ENCODE measurements at regions not wholly inside any gene's neighbourhood (a gene's known extent, or its start where the extent isn't known, plus 50 kb on each side); places are given as distances from the start of the nearest gene placed in this dataset.

DNA sequence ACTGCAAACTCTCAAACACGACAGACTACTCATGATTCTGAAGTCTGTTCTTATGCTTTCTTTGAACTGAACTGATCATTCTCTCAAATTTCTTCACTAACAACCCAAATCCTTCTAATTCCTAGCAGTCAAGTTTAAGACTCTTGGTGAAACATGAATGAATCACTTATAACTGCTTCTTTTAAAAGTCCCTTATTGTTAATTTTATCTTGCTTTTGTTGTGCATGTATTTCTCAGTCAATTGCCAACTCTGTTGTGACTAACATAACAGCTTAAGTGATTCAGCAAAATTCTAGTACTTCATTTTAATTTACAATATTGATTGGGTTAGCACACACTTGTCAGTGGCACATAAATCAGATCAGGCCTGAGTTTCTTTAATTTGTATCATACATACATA lies 357.0 kb upstream of the FSIP2 start:
- DNase-seq (ENCODE audit: low read depth), result no peak
- H3K4me3 ChIP-seq (ENCODE audit: low read depth, low read length), result no peak overlapping the region
- TF ChIP-seq, protein P1, sequence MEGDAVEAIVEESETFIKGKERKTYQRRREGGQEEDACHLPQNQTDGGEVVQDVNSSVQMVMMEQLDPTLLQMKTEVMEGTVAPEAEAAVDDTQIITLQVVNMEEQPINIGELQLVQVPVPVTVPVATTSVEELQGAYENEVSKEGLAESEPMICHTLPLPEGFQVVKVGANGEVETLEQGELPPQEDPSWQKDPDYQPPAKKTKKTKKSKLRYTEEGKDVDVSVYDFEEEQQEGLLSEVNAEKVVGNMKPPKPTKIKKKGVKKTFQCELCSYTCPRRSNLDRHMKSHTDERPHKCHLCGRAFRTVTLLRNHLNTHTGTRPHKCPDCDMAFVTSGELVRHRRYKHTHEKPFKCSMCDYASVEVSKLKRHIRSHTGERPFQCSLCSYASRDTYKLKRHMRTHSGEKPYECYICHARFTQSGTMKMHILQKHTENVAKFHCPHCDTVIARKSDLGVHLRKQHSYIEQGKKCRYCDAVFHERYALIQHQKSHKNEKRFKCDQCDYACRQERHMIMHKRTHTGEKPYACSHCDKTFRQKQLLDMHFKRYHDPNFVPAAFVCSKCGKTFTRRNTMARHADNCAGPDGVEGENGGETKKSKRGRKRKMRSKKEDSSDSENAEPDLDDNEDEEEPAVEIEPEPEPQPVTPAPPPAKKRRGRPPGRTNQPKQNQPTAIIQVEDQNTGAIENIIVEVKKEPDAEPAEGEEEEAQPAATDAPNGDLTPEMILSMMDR (IDR thresholded peaks at IDR 0.05; ENCODE audit: insufficient read depth, low read depth, low read length), result no peak

DNA sequence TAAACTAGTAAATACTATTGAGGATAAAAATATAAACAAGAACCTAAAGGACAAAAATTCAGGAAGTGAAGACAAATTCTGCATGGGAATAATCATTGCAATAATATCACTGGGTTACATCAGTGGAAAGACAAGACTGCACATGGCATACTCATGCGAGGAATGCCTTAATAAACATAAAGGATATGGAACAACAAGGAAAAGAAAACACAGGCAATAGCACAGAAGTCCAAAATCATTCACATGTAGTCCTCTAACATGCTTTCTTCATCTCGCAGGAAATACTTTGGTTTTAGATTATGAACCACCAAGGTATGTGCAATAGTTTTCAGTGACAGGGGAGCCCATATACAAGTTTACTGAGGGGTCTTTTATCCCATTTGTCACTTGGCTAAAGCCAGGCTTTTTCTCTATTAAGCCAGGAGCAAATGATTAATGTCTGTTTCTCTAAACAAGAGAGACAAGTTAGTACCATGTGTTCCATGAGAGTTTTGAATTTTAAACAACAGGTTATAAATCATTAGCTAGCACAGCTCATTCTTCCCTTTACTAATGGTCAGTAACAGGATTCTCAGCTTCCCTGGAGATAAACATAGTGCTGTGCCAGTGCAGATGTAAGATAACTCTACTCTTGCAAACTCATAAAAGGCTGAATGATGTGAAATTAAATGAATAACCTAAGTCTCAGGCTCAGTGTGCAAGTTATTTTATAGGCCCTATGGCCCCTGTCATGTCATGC lies 353.6 kb upstream of the FSIP2 start:
- no peak overlapping the region for H3K4me3 ChIP-seq (ENCODE audit: low read depth, low read length)
- TF ChIP-seq, protein P1 (IDR thresholded peaks at IDR 0.05; ENCODE audit: insufficient read depth, low read depth, low read length), result no peak
- peak; percentile 17 for DNase-seq (ENCODE audit: low read depth)

DNA sequence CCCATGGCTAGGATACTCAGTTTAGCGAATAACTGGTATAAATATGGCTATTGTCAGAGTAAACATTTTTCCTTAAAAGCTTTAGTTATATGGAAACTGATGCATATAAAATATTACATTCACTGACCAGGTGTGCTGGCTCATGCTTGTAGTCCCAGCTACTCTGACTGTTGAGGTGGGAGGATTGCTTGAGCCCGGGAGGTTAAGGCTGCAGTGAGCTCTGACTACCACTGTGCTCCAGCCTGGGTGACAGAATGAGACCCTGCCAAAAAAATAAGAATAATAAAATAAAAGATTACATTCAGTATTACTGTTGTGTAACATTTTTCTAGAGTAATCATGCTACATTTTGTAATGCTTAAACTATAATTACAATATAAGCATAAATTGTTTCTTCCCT lies 350.4 kb upstream of the FSIP2 start:
- DNase-seq (ENCODE audit: low read depth), result no peak
- TF ChIP-seq, protein P1 (IDR thresholded peaks at IDR 0.05; ENCODE audit: insufficient read depth, low read depth, low read length), result no peak

DNA sequence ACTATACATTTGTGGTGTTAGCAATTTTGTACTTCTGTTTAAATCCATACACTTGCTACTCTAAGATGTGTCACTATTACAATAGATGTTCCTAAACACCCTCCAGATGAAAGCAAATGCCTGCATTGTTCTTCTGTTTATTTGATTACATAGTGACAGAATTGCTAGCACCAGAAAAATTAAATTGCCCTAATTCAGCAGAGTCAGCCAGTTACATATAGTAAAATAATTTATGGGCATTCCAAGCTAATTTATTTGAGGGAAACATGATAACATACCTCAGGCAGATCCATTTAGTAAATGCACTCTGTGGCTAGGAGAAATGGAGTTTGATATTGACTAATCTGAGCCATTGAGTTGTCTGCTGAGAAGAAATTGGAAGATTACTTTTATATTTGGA lies 347.1 kb upstream of the FSIP2 start:
- H3K4me3 ChIP-seq (ENCODE audit: low read depth, low read length), result no peak overlapping the region
- TF ChIP-seq, protein P1 (IDR thresholded peaks at IDR 0.05; ENCODE audit: insufficient read depth, low read depth, low read length), result no peak
- DNase-seq (ENCODE audit: low read depth), result no peak

More for the DNA sequence above, 350.4 kb upstream of the FSIP2 start:
- no peak overlapping the region for H3K4me3 ChIP-seq (ENCODE audit: low read depth, low read length)

DNA sequence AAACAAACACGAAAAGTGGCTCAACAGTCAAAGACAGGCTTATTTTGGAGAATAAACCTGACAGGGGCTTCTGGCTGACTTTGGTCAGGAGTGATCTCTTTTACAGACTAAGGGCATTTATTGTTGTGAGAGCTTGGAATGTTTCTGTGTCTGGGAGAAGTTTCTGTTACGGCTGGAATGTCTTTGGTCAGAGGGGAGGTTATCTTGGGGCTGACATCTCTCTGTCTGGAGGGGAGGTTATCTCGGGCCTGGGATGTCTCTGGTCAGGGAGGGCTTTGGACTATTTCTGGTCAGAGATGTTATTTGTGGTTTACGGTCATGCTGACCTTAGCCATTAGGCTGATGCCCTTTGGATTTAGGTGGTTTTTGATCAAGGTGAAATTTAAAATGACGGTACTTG lies 345.5 kb upstream of the FSIP2 start:
- DNase-seq (ENCODE audit: low read depth), result no peak
- H3K4me3 ChIP-seq (ENCODE audit: low read depth, low read length), result no peak overlapping the region
- TF ChIP-seq, protein P1 (IDR thresholded peaks at IDR 0.05; ENCODE audit: insufficient read depth, low read depth, low read length), result no peak

DNA sequence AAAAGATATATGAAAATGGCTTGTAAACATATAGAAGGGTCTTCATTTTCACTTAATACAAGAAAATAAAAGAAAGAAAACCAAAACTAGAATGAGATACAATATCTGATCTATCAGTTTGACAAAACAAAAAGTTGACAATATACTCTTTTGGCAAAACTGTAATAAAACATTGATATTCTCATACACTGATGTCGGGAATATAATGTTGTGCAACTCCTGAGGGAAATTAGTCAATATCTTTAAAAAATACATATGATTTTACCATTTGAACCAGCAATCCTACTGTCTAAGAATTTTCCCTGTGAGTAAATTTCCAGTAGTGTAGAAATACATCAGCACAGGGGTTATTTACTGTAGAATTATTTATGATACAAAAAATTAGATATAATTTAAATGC lies 336.1 kb upstream of the FSIP2 start:
- TF ChIP-seq, protein P1 (IDR thresholded peaks at IDR 0.05; ENCODE audit: insufficient read depth, low read depth, low read length), result no peak

DNA sequence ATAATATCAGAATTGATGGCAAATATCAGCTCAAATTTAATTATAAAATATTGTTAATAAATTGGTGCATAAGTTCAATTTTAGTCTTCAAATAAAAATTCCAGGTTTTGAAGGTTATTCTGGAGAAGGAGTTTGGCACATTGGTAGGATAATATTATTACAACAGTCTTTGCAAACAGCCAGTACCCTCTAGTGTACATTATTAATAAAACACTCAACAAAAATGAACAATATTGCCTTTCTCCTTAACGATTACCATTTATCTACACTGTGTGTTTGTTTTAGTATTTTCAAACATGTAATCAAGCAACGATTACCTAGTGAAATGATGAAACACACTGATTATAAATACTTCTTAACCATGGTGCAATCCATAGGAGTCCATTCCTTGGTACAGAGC lies 334.0 kb upstream of the FSIP2 start:
- TF ChIP-seq, protein P1 (IDR thresholded peaks at IDR 0.05; ENCODE audit: insufficient read depth, low read depth, low read length), result no peak
- no peak overlapping the region for H3K4me3 ChIP-seq (ENCODE audit: low read depth, low read length)
- DNase-seq (ENCODE audit: low read depth), result no peak

More for the DNA sequence above, 336.1 kb upstream of the FSIP2 start:
- DNase-seq (ENCODE audit: low read depth), result no peak
- no peak overlapping the region for H3K4me3 ChIP-seq (ENCODE audit: low read depth, low read length)

All from fibroblast of villous mesenchyme (primary cell).